K562 (cell line): ENCODE measurements at regions not wholly inside any gene's neighbourhood (a gene's known extent, or its start where the extent isn't known, plus 50 kb on each side); places are given as distances from the start of the nearest gene placed in this dataset.

Experiments used
- FUS ChIP-seq: fragments of 200-400 bp; formaldehyde crosslinking; optimal IDR thresholded peaks from 2 replicates; pipeline ENCODE3; 2017; ENCODE audit warnings: low read depth, low read length
- POLR2A ChIP-seq: fragments of 450-650 bp; conservative IDR thresholded peaks from 2 replicates; pipeline ENCODE4 v1.6.1; 2016
- RBFOX2 ChIP-seq: fragments of 200-400 bp; formaldehyde crosslinking; IDR thresholded peaks from 2 replicates; pipeline ENCODE4 v1.6.1; 2017; ENCODE audit warnings: low read depth, mild to moderate bottlenecking, low read length, moderate library complexity
- TF ChIP-seq, protein P1 (sequence below): fragments of 450-650 bp; formaldehyde crosslinking; IDR thresholded peaks from 2 replicates; pipeline ENCODE4 v1.4.0; 2020; ENCODE audit warnings: mild to moderate bottlenecking, moderate library complexity

DNA sequence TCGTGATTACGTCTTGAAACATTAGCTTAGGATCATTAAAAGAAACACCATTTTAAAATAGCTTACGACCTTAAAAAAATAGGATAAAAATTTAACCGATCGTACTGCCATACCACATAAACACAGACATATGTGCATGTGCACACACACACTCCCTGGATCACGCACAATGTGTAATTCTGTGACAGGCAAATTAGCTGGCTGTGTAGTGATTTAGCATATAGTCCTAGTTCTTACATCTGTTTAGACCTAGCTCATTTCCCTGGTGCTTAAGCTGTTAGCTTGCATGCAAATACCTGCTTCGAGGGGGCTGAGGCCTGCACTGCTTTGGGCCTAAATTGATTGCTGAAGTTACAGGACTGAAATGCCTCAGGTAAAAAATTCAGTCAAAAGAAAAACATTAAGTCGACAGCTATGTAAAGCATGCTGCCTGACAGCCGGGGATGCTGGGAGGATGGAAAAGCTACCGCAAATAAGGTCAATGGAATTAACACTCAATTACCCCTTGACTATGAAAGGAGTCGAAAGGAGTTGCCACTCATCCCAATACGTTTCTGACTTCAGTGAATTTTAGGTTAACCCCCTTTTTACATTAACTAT, 267.1 kb upstream of the FZD8 start:
- TF ChIP-seq, protein P1, sequence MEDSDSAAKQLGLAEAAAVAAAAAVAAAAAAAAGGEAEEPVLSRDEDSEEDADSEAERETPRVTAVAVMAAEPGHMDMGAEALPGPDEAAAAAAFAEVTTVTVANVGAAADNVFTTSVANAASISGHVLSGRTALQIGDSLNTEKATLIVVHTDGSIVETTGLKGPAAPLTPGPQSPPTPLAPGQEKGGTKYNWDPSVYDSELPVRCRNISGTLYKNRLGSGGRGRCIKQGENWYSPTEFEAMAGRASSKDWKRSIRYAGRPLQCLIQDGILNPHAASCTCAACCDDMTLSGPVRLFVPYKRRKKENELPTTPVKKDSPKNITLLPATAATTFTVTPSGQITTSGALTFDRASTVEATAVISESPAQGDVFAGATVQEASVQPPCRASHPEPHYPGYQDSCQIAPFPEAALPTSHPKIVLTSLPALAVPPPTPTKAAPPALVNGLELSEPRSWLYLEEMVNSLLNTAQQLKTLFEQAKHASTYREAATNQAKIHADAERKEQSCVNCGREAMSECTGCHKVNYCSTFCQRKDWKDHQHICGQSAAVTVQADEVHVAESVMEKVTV (CRISPR knock-in tag): no peak
- TF ChIP-seq FUS: no peak
- no peak for TF ChIP-seq RBFOX2
- TF ChIP-seq POLR2A: no peak
